COLO668 (cell line): ENCODE measurements at regions not wholly inside any gene's neighbourhood (a gene's known extent, or its start where the extent isn't known, plus 50 kb on each side); places are given as distances from the start of the nearest gene placed in this dataset.
"Not testable (repeated sequence)": the region's sequence is repeated elsewhere in the genome, so short reads cannot be mapped to it uniquely, and the experiment has no call there.

ENCODE experiments used
- DNase-seq: peaks from one replicate; lab custom pipeline; 2025; ENCODE audit not compliant: unreplicated experiment; lab: John Stamatoyannopoulos, UW

DNA sequence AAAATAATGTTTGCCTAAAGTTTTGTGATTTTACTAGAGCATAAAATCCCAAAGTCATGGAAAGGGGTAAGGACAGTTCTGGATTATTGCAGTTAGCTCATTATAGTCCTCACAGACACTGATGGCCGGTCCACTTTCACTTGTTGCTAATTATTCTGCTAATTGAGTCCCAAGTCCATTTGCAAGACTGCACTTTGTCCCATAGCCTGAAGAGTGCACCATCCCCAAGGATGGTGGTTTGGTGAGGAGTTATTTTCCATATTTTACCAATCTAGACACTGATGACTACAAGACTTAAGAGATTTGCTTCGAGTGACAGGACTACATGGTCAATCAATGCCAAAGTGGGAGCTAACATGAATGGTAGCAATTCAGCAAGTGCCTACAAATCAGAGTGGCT lies 181.8 kb upstream of the CACNA2D1 start:
- DNase-seq, result no peak

DNA sequence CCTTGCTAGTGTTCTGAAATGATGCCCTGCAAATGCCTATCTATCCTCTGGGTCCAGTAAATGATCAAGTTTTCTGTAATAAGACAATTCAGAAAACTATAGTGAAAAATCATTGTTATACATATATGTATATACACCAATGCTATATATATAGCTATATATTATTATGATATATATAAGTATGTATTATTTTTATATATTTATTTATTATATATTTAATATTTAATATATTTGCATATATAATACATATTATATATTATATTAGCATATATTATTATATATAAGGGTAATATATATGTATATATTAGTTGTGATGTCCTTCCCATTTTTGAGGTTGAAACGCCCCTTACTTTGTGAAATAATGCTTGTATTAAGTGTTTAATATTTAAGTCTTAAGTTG lies 181.4 kb upstream of the CACNA2D1 start:
- DNase-seq, result no peak

GRCh38 chr7:82624337-82624736 lies 180.8 kb upstream of the CACNA2D1 start:
- no peak for DNase-seq

- DNase-seq, result no peak
These were observed 180.2 kb upstream of the CACNA2D1 start for GRCh38 chr7:82623812-82624211.

DNA sequence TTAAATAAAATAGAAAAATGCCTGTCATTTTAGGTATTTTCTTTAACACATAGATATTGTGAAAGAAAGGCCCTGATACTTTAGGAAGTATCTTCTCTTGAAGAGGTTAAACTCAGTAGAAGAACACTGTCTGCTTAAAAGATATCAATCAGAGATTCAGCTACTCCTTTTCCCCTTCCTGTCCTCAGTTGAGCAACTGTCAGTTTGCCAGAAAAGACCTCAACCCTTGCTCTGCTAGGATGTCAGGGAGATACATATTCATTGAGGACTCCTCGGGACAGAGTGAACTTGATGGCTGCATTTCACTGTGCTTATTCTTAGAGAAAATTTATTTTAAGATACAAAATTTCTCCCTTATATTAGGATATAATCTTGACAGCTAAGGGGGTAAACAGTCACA lies 173.6 kb upstream of the CACNA2D1 start:
- no peak for DNase-seq

GRCh38 chr7:82616059-82616728 lies 172.6 kb upstream of the CACNA2D1 start:
- DNase-seq, result no peak

DNA sequence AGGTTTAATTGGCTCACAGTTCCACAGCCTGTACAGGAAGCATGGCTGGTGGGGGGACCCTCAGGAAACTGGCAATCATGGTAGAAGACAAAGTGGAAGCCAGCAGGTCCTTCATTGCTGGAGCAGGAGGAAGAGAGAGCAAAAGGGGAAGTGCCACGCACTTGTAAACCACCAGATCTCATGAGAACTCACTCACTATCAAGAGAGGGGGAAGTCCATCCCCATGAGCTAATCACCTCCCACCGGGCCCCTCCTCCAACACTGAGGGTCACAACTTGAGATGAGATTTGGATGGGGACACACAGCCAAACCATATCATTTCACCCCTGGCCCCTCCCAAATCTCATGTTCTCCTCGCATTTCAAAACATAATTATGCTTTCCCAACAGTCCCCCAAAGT lies 171.9 kb upstream of the CACNA2D1 start:
- DNase-seq, result no peak

DNA sequence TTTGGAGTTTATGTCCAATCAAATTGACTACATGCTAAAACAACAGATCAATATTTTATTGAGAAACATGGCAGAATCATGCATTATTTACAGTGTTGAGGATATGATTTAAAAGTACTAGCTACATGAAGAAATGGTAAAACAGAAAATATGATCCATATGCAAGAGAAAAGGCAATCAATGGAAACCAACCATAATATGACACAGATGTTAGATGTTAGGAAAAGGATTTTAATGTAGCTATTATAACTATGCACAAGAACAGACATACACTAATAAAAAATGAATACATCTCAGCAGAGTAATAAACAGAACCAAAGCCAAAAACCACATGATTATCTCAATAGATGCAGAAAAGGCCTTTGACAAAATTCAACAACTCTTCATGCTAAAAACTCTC lies 166.2 kb upstream of the CACNA2D1 start:
- no peak for DNase-seq

GRCh38 chr7:82605247-82605864 lies 161.8 kb upstream of the CACNA2D1 start:
- peak; percentile 49 for DNase-seq

GRCh38 chr7:82602066-82602465 lies 158.5 kb upstream of the CACNA2D1 start:
- no peak for DNase-seq

- no peak for DNase-seq
These were observed 157.0 kb upstream of the CACNA2D1 start for GRCh38 chr7:82600531-82600930.

DNA sequence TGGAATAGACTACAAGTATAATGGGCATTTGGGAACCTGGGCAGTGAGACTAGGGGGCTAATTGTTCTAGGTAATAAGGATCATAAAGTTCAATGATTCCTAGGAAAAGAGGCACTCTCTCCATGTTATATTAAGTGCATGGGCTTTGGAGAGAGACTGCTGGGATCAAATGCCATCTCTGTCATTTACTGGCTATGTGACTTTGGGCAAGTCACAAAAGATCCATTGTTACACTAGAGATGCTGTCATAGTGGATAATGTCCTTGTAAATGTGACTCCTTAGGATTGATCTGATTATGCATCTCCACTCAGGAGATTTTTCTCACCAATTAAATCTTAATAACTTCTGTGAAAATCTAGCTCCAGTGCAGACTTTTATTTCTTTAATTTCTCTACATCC lies 156.3 kb upstream of the CACNA2D1 start:
- DNase-seq, result no peak

DNA sequence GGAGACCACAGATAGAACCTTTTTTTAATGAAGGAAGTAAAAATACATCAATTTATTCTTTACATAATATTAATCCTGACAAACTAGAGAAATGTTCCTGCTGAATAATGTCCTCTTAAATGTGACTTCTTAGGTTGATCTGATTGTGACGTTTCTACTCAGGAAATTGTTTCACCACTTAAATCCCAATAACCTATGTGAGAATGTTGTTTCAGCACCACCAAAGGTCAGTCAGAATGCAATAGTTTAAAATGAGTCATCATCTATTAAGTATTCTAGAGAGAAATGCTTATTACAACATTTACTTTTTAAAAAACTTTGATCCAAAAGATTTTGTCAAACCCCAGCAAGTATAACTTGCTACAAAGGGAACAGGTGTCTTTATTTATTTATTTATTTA lies 155.4 kb upstream of the CACNA2D1 start:
- DNase-seq, result no peak

DNA sequence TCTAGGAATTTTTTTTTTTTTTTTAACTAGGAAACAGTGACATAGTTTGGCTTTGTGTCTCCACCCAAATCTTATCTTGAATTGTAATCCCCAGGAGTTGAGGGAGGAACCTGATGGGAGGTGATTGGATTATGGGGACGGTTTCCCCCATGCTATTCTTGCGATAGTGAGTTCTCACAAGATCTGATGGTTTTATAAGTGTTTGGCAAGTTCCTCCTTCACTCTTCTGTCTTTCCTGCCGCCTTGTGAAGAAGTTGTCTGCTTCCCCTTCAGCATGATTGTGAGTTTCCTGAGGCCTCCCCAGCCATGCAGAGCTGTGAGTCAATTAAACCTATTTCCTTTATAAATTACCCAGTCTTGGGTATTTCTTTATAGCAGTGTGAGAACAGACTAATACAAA lies 152.2 kb upstream of the CACNA2D1 start:
- not testable (repeated sequence) for DNase-seq

- DNase-seq, result no peak
These were observed 151.6 kb upstream of the CACNA2D1 start for GRCh38 chr7:82595176-82595575.

DNA sequence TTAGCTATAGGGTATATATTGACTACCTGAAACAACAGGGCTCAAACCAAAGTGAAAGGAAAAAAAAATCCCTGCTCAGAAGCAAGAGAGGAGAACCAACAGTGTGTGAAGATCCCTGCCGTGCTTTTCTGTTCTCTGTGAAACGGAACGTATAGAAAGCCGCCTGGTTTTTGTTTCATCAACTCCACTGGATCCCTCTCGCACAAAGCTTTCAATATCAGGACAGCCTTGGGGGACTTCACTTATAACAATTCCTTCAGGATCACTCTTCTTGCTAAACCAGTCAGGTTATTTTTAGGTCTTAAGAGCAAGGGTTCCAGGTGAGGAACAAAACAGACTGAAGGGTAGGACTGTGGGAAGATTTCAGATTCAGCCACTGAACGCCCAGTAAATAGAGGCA lies 151.1 kb upstream of the CACNA2D1 start:
- DNase-seq, result peak; percentile 30

DNA sequence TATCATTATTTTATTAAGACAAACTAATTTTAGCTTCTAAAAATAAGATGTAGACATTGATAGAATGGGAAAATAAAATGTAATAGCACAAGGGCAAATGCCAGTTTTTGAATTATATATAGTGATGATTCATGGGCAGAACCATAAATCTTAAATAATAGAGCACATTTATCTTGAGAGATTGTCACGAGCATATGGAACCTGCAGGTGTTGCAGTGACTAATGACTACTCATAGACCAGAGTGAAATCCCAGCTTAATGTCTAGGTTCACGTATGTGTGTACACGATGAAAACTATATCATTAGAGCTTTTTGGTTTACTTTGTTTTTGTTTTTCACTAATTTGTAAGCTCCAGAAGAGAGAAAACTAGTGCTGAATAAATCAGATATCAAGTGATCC lies 150.2 kb upstream of the CACNA2D1 start:
- peak; percentile 33 for DNase-seq

GRCh38 chr7:82592416-82592815 lies 148.8 kb upstream of the CACNA2D1 start:
- DNase-seq, result no peak

- DNase-seq, result no peak
These were observed 135.5 kb upstream of the CACNA2D1 start for GRCh38 chr7:82579047-82579446.

DNA sequence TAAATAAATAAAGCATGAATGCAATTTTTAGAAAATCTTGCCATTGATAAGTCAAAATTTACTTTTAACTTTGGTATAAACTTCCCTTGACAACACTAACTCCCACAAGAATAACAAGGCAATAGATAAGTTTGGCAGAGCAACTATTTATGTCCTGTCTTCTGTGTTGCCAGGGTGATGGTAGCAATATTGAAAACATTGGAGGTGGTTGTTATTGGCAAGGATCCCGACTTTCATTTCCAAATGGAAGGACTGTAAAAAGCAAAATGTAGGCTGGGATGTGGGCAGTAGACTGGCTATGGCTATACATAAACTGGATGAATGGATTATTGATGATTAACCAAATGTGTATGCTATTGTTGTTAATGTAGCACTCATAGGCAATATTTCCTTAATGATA lies 134.9 kb upstream of the CACNA2D1 start:
- DNase-seq, result no peak

- peak; percentile 91 for DNase-seq
These were observed 128.8 kb upstream of the CACNA2D1 start for GRCh38 chr7:82572195-82572880.

DNA sequence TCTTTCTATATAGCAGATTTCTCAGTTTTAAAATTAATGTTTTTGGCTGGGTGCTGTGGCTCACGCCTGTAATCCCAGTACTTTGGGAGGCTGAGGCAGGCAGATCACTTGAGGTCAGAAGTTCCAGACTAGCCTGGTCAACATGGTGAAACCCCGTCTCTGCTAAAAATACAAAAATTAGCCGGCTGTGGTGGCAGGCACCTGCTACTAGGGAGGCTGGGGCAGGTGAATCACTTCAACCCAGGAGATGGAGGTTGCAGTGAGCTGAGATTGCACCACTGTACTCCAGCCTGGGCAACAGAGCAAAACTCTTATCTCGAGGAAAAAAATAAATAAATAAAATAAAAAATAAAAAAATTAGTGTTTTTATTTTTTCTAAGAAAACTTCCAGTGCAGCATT lies 127.5 kb upstream of the CACNA2D1 start:
- DNase-seq, result not testable (repeated sequence)
